Cardiac muscle cell (in vitro differentiated cells and primary cell): ENCODE measurements at regions not wholly inside any gene's neighbourhood (a gene's known extent, or its start where the extent isn't known, plus 50 kb on each side); places are given as distances from the start of the nearest gene placed in this dataset.

ENCODE experiments used
- DNase-seq, 2 donors: peaks; one replicate each; pipeline versions ENCODE4 v3.0.0 to v3.0.0-alpha.2; 2010 to 2017; ENCODE audit warnings: low read depth in 1 of 2, low spot score in 1 of 2
- H3K27ac ChIP-seq: fragments of 200-600 bp; sonication (generic); 2 replicates; pipeline ENCODE4 v1.5.1; 2016
- H3K27me3 ChIP-seq: fragments of 200-600 bp; sonication (generic); 2 replicates; pipeline ENCODE4 v1.6.0; 2016; ENCODE audit warnings: control low read depth
- H3K36me3 ChIP-seq: fragments of 200-600 bp; sonication (generic); 2 replicates; pipeline ENCODE4 v1.5.1; 2016; ENCODE audit warnings: control low read depth
- H3K4me1 ChIP-seq: fragments of 200-600 bp; sonication (generic); 2 replicates; pipeline ENCODE4 v1.8.1; 2017; ENCODE audit warnings: low read depth, mild to moderate bottlenecking, mixed run types
- H3K4me3 ChIP-seq: fragments of 200-600 bp; sonication (generic); 2 replicates; pipeline ENCODE4 v1.5.1; 2016; ENCODE audit warnings: mild to moderate bottlenecking
- H3K9me3 ChIP-seq: fragments of 200-600 bp; sonication (generic); 2 replicates; pipeline ENCODE4 v1.5.1; 2017; ENCODE audit warnings: low read depth, mild to moderate bottlenecking, control low read depth
- TF ChIP-seq, protein P1 (sequence below): IDR thresholded peaks from 2 replicates; pipeline ENCODE4 v1.5.1; 2012; ENCODE audit warnings: low read depth, mild to moderate bottlenecking, low read length

DNA sequence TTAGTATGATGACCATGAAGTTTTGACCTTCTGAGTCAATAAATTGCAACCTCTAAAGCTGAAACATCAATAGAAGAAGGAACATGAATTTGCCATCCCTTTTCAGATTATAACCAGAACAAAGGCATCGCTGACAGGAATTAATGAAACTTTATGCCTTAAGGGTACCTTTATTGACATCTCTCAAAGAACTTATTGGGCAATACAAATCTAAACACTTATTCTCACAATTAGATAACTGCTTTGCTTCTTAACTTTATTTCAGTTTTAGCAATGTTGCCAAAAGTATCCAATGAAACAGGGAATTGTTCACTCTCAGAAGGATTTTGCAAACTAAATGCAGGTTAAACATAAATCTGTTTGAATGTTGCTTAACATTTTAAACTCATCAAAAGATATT is 116.0 kb downstream of the ELAPOR2 start:
- Histone ChIP-seq H3K9me3 (no peaks in the 10 kb centered on the region), H3K36me3 (peaks cover 5% of the 10 kb centered on the region), H3K27me3 (no peaks in the 10 kb centered on the region), H3K27ac (peak overlapping the region; percentile 25), H3K4me1 (peaks cover 44% of the 10 kb centered on the region), H3K4me3 (no peak overlapping the region)
- TF ChIP-seq, protein P1, sequence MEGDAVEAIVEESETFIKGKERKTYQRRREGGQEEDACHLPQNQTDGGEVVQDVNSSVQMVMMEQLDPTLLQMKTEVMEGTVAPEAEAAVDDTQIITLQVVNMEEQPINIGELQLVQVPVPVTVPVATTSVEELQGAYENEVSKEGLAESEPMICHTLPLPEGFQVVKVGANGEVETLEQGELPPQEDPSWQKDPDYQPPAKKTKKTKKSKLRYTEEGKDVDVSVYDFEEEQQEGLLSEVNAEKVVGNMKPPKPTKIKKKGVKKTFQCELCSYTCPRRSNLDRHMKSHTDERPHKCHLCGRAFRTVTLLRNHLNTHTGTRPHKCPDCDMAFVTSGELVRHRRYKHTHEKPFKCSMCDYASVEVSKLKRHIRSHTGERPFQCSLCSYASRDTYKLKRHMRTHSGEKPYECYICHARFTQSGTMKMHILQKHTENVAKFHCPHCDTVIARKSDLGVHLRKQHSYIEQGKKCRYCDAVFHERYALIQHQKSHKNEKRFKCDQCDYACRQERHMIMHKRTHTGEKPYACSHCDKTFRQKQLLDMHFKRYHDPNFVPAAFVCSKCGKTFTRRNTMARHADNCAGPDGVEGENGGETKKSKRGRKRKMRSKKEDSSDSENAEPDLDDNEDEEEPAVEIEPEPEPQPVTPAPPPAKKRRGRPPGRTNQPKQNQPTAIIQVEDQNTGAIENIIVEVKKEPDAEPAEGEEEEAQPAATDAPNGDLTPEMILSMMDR = no peak
- no peak for DNase-seq

DNA sequence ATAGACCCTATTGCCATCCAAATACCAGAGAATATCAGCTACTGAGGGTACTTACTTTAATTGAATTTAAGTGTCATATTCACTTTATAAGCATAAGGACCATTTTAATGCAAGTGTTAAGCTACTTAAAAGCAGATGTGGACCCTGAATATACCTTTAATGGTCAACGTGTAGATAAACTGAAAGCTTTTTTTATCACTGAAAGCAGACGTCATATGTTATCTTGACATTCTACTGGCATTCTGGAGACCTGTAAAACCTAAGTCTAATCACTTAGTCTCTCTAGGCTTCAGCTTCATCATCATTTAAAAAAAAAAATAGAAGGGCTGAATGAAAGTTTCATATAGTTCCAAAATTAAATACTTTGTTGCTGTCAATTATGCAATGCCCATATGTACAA is 116.5 kb downstream of the ELAPOR2 start:
- DNase-seq = no peak
- Histone ChIP-seq H3K27me3 (no peaks in the 10 kb centered on the region), H3K4me1 (peaks cover 41% of the 10 kb centered on the region), H3K36me3 (peaks cover 8% of the 10 kb centered on the region), H3K4me3 (no peak overlapping the region), H3K9me3 (no peaks in the 10 kb centered on the region), H3K27ac (peak overlapping the region; percentile 63)
- TF ChIP-seq, protein P1 = no peak

DNA sequence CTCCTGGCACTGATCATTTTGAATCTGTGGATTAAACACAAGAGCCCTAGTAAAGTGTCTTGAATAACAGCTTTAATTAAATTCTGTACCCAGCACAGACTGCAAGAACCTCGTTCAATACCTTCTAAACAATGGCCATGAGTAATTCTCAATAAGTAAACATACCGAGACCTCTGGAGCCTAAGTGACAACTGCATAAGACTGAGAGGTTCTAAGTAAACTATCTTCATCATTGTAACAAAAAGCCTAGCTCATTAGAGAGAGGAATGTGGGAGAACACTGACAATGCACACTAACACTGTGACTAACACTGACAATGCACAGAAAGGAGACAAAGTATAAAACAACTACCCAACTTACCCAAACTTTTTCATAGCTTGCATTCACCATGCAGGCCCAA is 117.4 kb downstream of the ELAPOR2 start:
- Histone ChIP-seq H3K36me3 (peaks cover 17% of the 10 kb centered on the region), H3K27ac (peak overlapping the region; percentile 63), H3K27me3 (no peaks in the 10 kb centered on the region), H3K4me1 (peaks cover 41% of the 10 kb centered on the region), H3K9me3 (no peaks in the 10 kb centered on the region), H3K4me3 (no peak overlapping the region)
- TF ChIP-seq, protein P1 = no peak
- DNase-seq = no peak

DNA sequence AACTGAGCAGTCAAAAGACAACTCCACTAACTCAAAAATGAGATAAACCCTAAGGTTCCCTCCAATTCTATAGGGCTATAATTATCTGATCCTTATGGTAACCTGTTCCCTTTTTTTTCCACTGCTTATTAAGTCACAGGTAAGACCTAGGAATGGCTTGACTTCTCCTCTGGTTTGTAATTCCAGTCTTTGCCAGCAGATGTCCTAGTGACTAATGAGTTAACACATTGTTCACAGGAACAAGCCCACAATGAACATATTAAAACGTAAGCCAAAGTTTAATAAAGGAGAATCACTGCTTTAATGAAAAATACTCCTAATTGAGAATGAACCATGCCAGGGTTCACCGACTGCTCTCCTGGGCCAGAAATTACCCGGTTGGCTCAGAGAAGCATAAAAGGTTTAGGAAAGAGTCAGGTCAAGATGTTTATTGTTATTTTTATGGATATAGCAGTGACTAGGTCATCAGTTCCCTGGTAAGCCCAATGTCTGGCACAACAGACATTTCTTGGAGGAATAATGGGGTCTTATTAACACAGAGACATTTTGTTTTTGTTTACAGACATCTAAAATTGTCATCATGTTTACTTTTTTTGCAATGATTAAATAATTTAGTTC is 120.1 kb downstream of the ELAPOR2 start:
- H3K4me3 ChIP-seq = no peak overlapping the region
- TF ChIP-seq, protein P1 = peak; percentile 75
- H3K27me3 ChIP-seq = no peaks in the 10 kb centered on the region
- H3K4me1 ChIP-seq = peaks cover 32% of the 10 kb centered on the region
- peaks cover 23% of the 10 kb centered on the region for H3K36me3 ChIP-seq
- H3K27ac ChIP-seq = no peak overlapping the region
- peak; percentile 71 to 81 for DNase-seq
- H3K9me3 ChIP-seq = no peaks in the 10 kb centered on the region

DNA sequence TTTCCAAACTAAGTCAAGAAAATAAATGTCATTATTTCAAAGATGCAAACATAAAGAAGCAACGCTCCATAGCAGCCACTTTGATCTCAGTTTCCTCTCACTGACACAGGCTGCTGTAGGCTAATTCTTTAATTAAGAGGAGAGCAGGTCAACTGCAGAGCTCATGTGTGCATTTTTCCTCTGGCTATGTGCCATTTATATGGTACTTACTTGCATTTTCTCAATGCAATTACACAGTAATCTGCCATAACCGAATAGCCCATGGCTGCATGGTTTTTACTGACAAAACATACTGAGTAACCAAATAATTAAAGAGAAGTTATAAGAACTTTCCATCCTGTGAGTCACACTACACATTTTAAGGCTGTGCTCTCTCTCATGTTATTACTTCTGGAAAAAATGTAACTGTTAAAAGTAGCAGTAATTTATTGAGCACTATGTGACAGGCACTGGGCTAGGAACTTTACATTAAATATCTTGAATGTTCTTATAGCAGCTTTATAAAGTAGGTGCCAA is 122.0 kb downstream of the ELAPOR2 start:
- H3K9me3 ChIP-seq = no peaks in the 10 kb centered on the region
- H3K36me3 ChIP-seq = peaks cover 23% of the 10 kb centered on the region
- TF ChIP-seq, protein P1 = no peak
- no peak for DNase-seq
- no peaks in the 10 kb centered on the region for H3K27me3 ChIP-seq
- peaks cover 18% of the 10 kb centered on the region for H3K4me1 ChIP-seq
- no peak overlapping the region for H3K4me3 ChIP-seq
- H3K27ac ChIP-seq = no peak overlapping the region
